GM18508 (cell line): ENCODE measurements at regions not wholly inside any gene's neighbourhood (a gene's known extent, or its start where the extent isn't known, plus 50 kb on each side); places are given as distances from the start of the nearest gene placed in this dataset.
"Not testable (repeated sequence)": the region's sequence is repeated elsewhere in the genome, so short reads cannot be mapped to it uniquely, and the experiment has no call there.

Experiments used
- ATAC-seq: cut with Tn5 transposase; IDR thresholded peaks from one replicate; pipeline ENCODE4 v1.9.1; 2021; ENCODE audit warnings: moderate number of reproducible peaks; ENCODE audit not compliant: insufficient read depth, unreplicated experiment

- not testable (repeated sequence) for ATAC-seq
Observed at GRCh38 chr9:61817127-61817705, 627.4 kb downstream of the SPATA31A7 start.

DNA sequence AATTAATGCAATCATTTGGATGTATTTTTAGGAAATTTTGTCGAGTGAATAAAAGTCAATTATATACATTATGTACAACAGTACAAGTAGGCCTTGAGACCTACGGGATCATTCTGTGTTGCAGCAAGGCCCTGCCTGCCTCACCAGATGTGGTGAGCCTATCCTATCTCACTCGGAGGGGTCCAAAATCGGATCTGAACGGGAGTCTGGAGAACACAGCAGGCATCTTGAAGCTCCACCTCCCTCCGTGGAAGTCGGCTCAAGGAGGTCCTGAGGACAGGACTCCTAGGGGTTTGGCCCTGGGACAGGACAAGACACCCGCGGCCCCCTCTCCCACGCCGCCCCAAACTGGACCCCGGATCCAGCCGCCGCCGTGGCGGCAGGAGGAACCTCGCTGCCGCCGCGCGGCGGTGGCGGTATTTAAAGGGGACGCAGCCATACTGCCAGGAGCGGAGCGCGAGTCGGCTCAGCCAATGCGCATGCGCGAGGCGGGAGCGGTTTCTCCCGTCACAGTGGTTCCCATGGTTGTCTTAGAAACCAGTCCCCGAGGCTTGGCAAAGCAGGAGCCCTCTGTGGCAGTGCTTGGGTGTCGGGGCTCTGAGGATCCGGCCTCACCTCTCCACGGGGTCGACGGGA is 663.9 kb downstream of the SPATA31A7 start:
- peak; percentile 56 for ATAC-seq

DNA sequence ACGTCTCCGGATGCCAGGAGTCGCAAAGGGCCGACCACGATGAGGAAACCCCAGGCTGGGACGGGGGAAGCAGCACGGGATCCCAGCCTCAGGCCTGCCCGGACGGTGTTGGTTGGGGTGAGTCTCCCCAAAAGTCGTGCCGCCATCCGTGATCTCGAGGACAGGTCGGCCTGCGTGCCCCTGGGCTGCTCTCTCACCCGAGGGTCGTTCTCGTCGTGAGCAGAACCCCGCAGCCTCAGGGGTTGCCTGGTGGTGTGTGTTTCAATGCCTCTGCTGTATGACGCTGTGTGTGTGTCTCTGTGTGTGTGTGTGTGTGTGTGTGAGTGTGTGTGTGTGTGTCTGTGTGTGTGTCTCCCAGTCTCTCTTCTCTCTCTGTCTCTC is 664.4 kb downstream of the SPATA31A7 start:
- not testable (repeated sequence) for ATAC-seq

DNA sequence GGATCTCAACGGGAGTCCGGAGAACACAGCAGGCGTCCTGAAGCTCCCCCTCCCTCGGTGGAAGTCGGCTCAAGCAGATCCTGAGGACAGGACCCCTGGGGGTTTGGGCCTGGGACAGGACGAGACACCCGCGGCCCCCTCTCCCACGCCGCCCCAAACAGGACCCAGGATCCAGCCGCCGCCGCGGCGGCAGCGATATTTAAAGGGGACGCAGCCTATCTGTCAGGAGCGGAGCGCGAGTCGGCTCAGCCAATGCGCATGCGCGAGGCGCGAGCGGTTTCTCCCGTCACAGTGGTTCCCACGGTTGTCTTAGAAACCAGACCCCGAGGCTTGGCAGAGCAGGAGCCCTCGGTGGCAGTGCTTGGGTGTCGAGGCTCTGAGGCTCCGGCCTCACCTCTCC is 666.4 kb downstream of the SPATA31A7 start:
- not testable (repeated sequence) for ATAC-seq

GRCh38 chr9:61856858-61857453 is 667.1 kb downstream of the SPATA31A7 start:
- ATAC-seq: not testable (repeated sequence)

GRCh38 chr9:61857709-61858351 is 668.0 kb downstream of the SPATA31A7 start:
- peak; percentile 55 for ATAC-seq

DNA sequence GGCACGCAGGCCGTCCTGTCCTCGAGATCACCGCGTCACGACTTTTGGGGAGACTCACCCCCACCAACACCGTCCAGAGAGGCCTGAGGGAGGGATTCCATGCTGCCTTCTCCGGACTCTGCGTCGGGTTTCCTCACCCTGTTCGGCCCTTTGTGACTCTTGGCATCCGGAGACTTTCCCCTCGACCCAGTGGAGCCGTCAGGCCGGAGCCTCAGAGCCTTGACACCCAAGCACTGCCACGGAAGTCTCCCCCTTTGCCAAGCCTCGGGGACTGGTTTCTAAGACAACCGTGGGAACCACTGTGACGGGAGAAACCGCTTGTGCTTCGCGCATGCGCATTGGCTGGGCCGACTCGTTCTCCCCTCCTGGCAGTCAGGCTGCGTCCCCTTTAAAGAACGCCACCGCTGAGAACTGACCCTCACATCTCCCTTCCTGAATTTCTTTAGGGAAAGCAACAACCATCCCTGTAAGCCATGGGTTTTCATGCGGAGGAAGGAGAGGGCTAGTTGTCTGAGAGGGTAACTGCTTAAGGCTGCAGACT is 672.7 kb downstream of the SPATA31A7 start:
- ATAC-seq: not testable (repeated sequence)

- ATAC-seq: not testable (repeated sequence)
Observed at GRCh38 chr9:61864463-61864862, 674.6 kb downstream of the SPATA31A7 start.

- not testable (repeated sequence) for ATAC-seq
Observed at GRCh38 chr9:61868965-61869364, 679.1 kb downstream of the SPATA31A7 start.

DNA sequence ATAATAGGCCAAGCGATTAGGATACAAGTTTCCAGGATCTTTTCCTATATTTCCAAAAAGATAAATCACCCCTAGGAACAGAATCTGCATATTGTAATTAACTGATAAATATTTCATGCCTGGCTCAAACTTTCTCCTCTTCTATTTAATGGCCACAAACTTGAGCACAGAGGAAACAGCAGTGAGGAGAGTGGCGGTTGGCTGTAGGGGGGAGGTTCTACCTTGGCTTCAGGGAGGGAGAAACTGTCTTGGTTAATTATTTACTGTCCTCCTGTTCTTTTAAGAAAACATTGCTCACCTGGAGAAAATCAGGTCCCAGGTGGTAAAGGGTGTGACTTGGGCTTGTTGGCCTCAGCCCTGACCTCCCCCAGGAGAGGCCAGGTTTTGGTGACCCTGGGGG is 682.5 kb downstream of the SPATA31A7 start:
- ATAC-seq: not testable (repeated sequence)
